Endothelial cell of umbilical vein (primary cell): ENCODE measurements at regions not wholly inside any gene's neighbourhood (a gene's known extent, or its start where the extent isn't known, plus 50 kb on each side); places are given as distances from the start of the nearest gene placed in this dataset.

Source experiments
- BruUV-seq: library from RNA; stranded (reverse); fragments of 400-500 nt; replicated peaks from 2 replicates; lab custom pipeline; 2021; lab: Mats Ljungman, UMichigan
- CTCF ChIA-PET: fragments of 300-600, 350-600 bp; sonication (Branson Sonifier 250); formaldehyde crosslinking; loops from one replicate; lab custom pipeline; 2021; ENCODE audit warnings: antibody characterized with exemption, inconsistent platforms; lab: Charles Lee
- POLR2A ChIA-PET: fragments of 300-600, 350-600 bp; sonication (Branson Sonifier 250); formaldehyde crosslinking; loops from one replicate; lab custom pipeline; 2021; ENCODE audit warnings: antibody characterized with exemption, inconsistent platforms; lab: Charles Lee
- DNase-seq: peaks from one replicate; pipeline ENCODE4 v3.0.0-alpha.2; 2011; ENCODE audit warnings: low read depth, low spot score
- FAIRE-seq: peaks from 2 replicates; lab custom pipeline; 2011; peaks lifted over from hg19 to GRCh38; lab: Jason Lieb, UNC
- H2AFZ ChIP-seq: 2 replicates; pipeline ENCODE4 v1.6.0; 2012; ENCODE audit warnings: low read depth, low read length, control low read depth, inconsistent platforms
- H3K27ac ChIP-seq: 2 replicates; pipeline ENCODE4 v1.5.1; 2011; ENCODE audit warnings: low read depth, mild to moderate bottlenecking, control low read depth, low read length, moderate library complexity; ENCODE audit not compliant: insufficient read depth
- H3K27me3 ChIP-seq, 2 experiments: 2 replicates each; pipeline versions ENCODE4 v1.6.0 to v1.6.1; 2011; ENCODE audit warnings: low read length in 2 of 2, mixed read lengths in 1 of 2; ENCODE audit not compliant: control insufficient read depth in 2 of 2, insufficient read depth in 2 of 2
- H3K36me3 ChIP-seq, 2 experiments: 2 replicates in 1 of 2; 3 replicates in 1 of 2; pipeline ENCODE4 v1.5.1; 2011; ENCODE audit warnings: low read length in 2 of 2, mild to moderate bottlenecking in 1 of 2, moderate library complexity in 1 of 2; ENCODE audit not compliant: control insufficient read depth in 2 of 2, insufficient read depth in 2 of 2; ENCODE audit errors: extremely low read depth in 1 of 2
- H3K4me1 ChIP-seq: 3 replicates; pipeline ENCODE4 v1.5.1; 2011; ENCODE audit warnings: mild to moderate bottlenecking, low read length; ENCODE audit not compliant: control insufficient read depth, insufficient read depth; ENCODE audit errors: extremely low read depth
- H3K4me2 ChIP-seq: 2 replicates; pipeline ENCODE4 v1.6.1; 2011; ENCODE audit warnings: low read length, control low read depth, mixed read lengths; ENCODE audit not compliant: insufficient read depth
- H3K4me3 ChIP-seq, 3 experiments: fragments of 200-600 bp in 1 of 3; sonication (generic), shearing (Covaris generic) in 1 of 3; replicated peaks in 1 of 3; 2 replicates each; pipeline ENCODE4 v1.5.1; 2011 to 2016; ENCODE audit warnings: control low read depth in 3 of 3, low read length in 3 of 3, mild to moderate bottlenecking in 2 of 3, inconsistent platforms in 1 of 3, low read depth in 1 of 3, moderate library complexity in 1 of 3; ENCODE audit not compliant: insufficient read depth in 1 of 3
- H3K79me2 ChIP-seq: 2 replicates; pipeline ENCODE4 v1.6.0; 2012; ENCODE audit warnings: low read length, inconsistent platforms; ENCODE audit not compliant: control insufficient read depth, insufficient read depth
- H3K9ac ChIP-seq: replicated peaks from 2 replicates; pipeline ENCODE3; 2011; ENCODE audit warnings: low read length, control low read depth; ENCODE audit not compliant: insufficient read depth; ENCODE audit errors: extremely low read depth
- H3K9me1 ChIP-seq: replicated peaks from 3 replicates; pipeline ENCODE4 v1.6.0; 2011; ENCODE audit warnings: mild to moderate bottlenecking, low read length; ENCODE audit not compliant: control insufficient read depth, insufficient read depth; ENCODE audit errors: extremely low read depth
- H3K9me3 ChIP-seq: replicated peaks from 2 replicates; pipeline ENCODE4 v1.5.1; 2012; ENCODE audit warnings: low read length, inconsistent platforms; ENCODE audit not compliant: control insufficient read depth, insufficient read depth
- H4K20me1 ChIP-seq: replicated peaks from 2 replicates; pipeline ENCODE3; 2011; ENCODE audit warnings: mild to moderate bottlenecking, low read length; ENCODE audit not compliant: control insufficient read depth, insufficient read depth; ENCODE audit errors: extremely low read depth
- CTCF ChIP-seq, 2 donors: IDR thresholded peaks; 1 replicate in 1 of 2; 2 replicates in 1 of 2; pipeline ENCODE4 v1.5.1; 2011; ENCODE audit warnings: low read length in 2 of 2, mild to moderate bottlenecking in 2 of 2, moderate library complexity in 2 of 2, control low read depth in 1 of 2, inconsistent platforms in 1 of 2, low read depth in 1 of 2; ENCODE audit not compliant: insufficient read depth in 1 of 2; ENCODE audit errors: extremely low read depth in 1 of 2
- EZH2 ChIP-seq: IDR thresholded peaks from 2 replicates; pipeline ENCODE4 v1.6.1; 2012; ENCODE audit warnings: borderline replicate concordance, low read depth, mild to moderate bottlenecking, moderate library complexity, low read length, inconsistent platforms; ENCODE audit not compliant: severe bottlenecking
- FOS ChIP-seq: IDR thresholded peaks from 2 replicates; pipeline ENCODE4 v1.6.1; 2011; ENCODE audit warnings: mild to moderate bottlenecking, low read length, moderate library complexity, borderline replicate concordance; ENCODE audit not compliant: insufficient read depth
- GATA2 ChIP-seq: IDR thresholded peaks from 2 replicates; pipeline ENCODE4 v1.7.0; 2011; ENCODE audit warnings: low read depth, mild to moderate bottlenecking, moderate library complexity, mixed read lengths, low read length; ENCODE audit not compliant: insufficient read length, insufficient read depth
- JUN ChIP-seq: IDR thresholded peaks from 2 replicates; pipeline ENCODE4 v1.6.1; 2011; ENCODE audit warnings: borderline replicate concordance, low read depth; ENCODE audit not compliant: insufficient read length, insufficient read depth
- MAX ChIP-seq: IDR thresholded peaks from 2 replicates; pipeline ENCODE4 v1.6.1; 2011; ENCODE audit not compliant: insufficient read depth, insufficient read length
- MYC ChIP-seq: IDR thresholded peaks from one replicate; pipeline ENCODE4 v1.6.1; 2011; ENCODE audit warnings: mild to moderate bottlenecking, low read depth, low read length
- POLR2A ChIP-seq: IDR thresholded peaks from 2 replicates; pipeline ENCODE4 v1.6.1; 2012; ENCODE audit warnings: low read depth, mild to moderate bottlenecking, control low read depth, low read length
- POLR2AphosphoS5 ChIP-seq: IDR thresholded peaks from 2 replicates; pipeline ENCODE4 v1.6.1; 2012; ENCODE audit warnings: low read depth, mild to moderate bottlenecking, control low read depth, low read length, moderate library complexity; ENCODE audit not compliant: insufficient read depth
- dilution Hi-C: fragments of 300-500 bp; cut with MboI; formaldehyde crosslinking; loops from one replicate; pipeline ENCODE4 v1.15.0; 2019; ENCODE audit warnings: low sequenced_read_pairs; ENCODE audit not compliant: extremely low pct_ligation_motif_present
- intact Hi-C: fragments of 100-400 bp; cut with micrococcal nuclease; formaldehyde crosslinking; loops from one replicate; pipeline ENCODE4 v1.10.0; 2022

- DNase-seq (no peak), FAIRE-seq (no peak)
- ChIA-PET POLR2A (no interaction called here), CTCF (no interaction called here)
- dilution Hi-C loops: no loop called here
- no peak overlapping the region for H2AFZ ChIP-seq
- no peak overlapping the region for H3K4me3 ChIP-seq
- H3K9me1 ChIP-seq: no peaks in the 10 kb centered on the region
- no peak overlapping the region for H3K27ac ChIP-seq
- H3K9me3 ChIP-seq: no peaks in the 10 kb centered on the region
- no peak overlapping the region for H3K4me2 ChIP-seq
- intact Hi-C loops: no loop called here
- no peaks in the 10 kb centered on the region for H3K79me2 ChIP-seq
- no peaks in the 10 kb centered on the region for H3K36me3 ChIP-seq
- H3K4me1 ChIP-seq: no peaks in the 10 kb centered on the region
- no peaks in the 10 kb centered on the region for H4K20me1 ChIP-seq
- no peaks in the 10 kb centered on the region for H3K27me3 ChIP-seq
- no TSS peak for BruUV-seq
- TF ChIP-seq POLR2AphosphoS5 (no peak), POLR2A (no peak), MAX (no peak), FOS (no peak), MYC (no peak), EZH2 (no peak), GATA2 (no peak), JUN (no peak), CTCF (IDR thresholded peaks at IDR 0.05; ENCODE audit: extremely low read depth in 1 of 2, insufficient read depth in 1 of 2, low read depth in 1 of 2, low read length in 2 of 2) (no peak)
- H3K9ac ChIP-seq: no peak overlapping the region
Observed at GRCh38 chr6:98287876-98288275, 546.5 kb upstream of the POU3F2 start.
